Heart left ventricle (tissue), 16 donors: ENCODE measurements at regions not wholly inside any gene's neighbourhood (a gene's known extent, or its start where the extent isn't known, plus 50 kb on each side); places are given as distances from the start of the nearest gene placed in this dataset.

Source experiments
- ATAC-seq, 4 donors: fragments of 200-7000 bp; cut with Tn5 transposase; one replicate each; pipeline ENCODE4 v1.9.1; 2020 to 2022; ENCODE audit warnings: moderate library complexity in 4 of 4, mild to moderate bottlenecking in 3 of 4, moderate number of reproducible peaks in 1 of 4
- DNase-seq, 5 donors: peaks; one replicate each; pipeline ENCODE4 v3.0.0-alpha.2; 2020
- H3K27ac ChIP-seq, 12 donors: fragments of 200-600 bp; sonication (generic) in 4 of 12; one replicate each; pipeline versions ENCODE4 v1.5.0 to v1.8.0; 2016 to 2022; ENCODE audit warnings: mild to moderate bottlenecking in 2 of 12
- H3K27me3 ChIP-seq, 9 donors: fragments of 200-600 bp; sonication (generic) in 2 of 9; one replicate each; pipeline versions ENCODE4 v1.5.1 to v1.8.0; 2016 to 2022; ENCODE audit warnings: mild to moderate bottlenecking in 3 of 9
- H3K36me3 ChIP-seq, 9 donors: fragments of 200-600 bp; sonication (generic) in 2 of 9; one replicate each; pipeline versions ENCODE4 v1.5.0 to v1.8.0; 2018 to 2022; ENCODE audit warnings: mild to moderate bottlenecking in 2 of 9
- H3K4me1 ChIP-seq, 12 donors: fragments of 200-600 bp; sonication (generic) in 4 of 12; one replicate each; pipeline versions ENCODE4 v1.5.0 to v1.8.0; 2016 to 2022; ENCODE audit warnings: mild to moderate bottlenecking in 3 of 12
- H3K4me3 ChIP-seq, 12 donors: fragments of 200-600 bp; sonication (generic) in 4 of 12; one replicate each; pipeline versions ENCODE4 v1.5.0 to v1.8.0; 2017 to 2022; ENCODE audit warnings: mild to moderate bottlenecking in 9 of 12, moderate library complexity in 4 of 12
- H3K9me3 ChIP-seq, 12 donors: fragments of 200-600 bp; sonication (generic) in 4 of 12; one replicate each; pipeline versions ENCODE4 v1.5.0 to v1.8.0; 2016 to 2022; ENCODE audit warnings: mild to moderate bottlenecking in 1 of 12
- CTCF ChIP-seq, 12 donors: fragments of 200-600 bp; sonication (generic) in 4 of 12; IDR thresholded peaks; one replicate each; pipeline versions ENCODE4 v1.5.0 to v1.8.0; 2018 to 2022; ENCODE audit warnings: antibody characterized with exemption in 12 of 12, mild to moderate bottlenecking in 5 of 12
- POLR2A ChIP-seq, 2 donors: fragments of 450-650 bp; IDR thresholded peaks; one replicate each; pipeline ENCODE4 v1.6.1; 2017; ENCODE audit warnings: antibody characterized with exemption in 2 of 2, mild to moderate bottlenecking in 2 of 2, moderate library complexity in 2 of 2
- WGBS, 4 donors: extraction: QIAGEN DNeasy Blood & Tissue Kit in 2 of 4; methylation state at CpG; one replicate each; pipeline versions ENCODE4 v1.1.5 to v1.1.7; 2013 to 2018; 5-methylcytosine and 5-hydroxymethylcytosine counted together
- intact Hi-C, 10 donors: fragments of 100-400 bp; cut with DNase I; formaldehyde crosslinking; loops; one replicate each; pipeline versions ENCODE4 v1.11.1 to v1.14.2; 2022
- donor health status: ischemic (EF 13 %, LVEDD 7.1; RV severe dilation, severe dysfunction).
- donor health status: healthy with polysubstance abuse.
- donor health status: DM: no; HTN: yes; CAD: no.
- donor health status: DM: no; HTN: no; CAD: no.
- donor health status: ischemic (EF 25% LVEDD 6.9; RV normal size, moderate dysfunction).
- donor health status: ischemic (EF 25% LVEDD 5.7; RV mildly dilated, moderate dysfunction).
- donor health status: healthy.
- donor health status: DM: yes; HTN: yes; CAD: no.
- donor health status: ischemic (EF 35%, LVEDD 5.7; RV mildly dilated, moderate dysfunction).
- donor health status: nonischemic (EF 11% LVEDD 7.7; RV severe dilation, severe dysfunction).
- donor health status: DM: yes; HTN: yes; CAD: no.
- donor health status: PGD.
- donor health status: ischemic (EF 29% LVEDD 5.4; RV normal size, mild dysfunction).
- donor health status: nonischemic (EF 23%, LVEDD 6.1; RV moderate dilation, normal function).

DNA sequence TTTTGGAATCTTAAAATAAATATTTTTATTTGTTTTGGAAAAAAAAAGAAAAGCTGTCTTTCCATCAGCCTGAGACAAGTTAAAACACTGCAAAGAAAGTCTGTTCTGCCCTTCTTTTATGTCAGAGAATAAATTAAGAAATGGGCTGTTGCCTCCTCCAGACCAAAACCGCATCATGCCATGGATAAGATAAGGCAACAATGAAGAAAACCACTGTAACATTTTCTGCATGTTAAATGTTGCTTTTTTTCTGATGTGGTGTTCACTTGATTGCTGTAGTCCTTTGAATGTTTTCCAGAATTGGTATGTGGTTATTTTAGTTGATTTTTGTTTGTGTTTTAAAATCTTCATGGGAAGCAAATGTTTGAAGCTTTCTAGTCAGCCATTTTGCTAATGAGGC is 319.2 kb upstream of the CNTN5 start:
- no peaks in the 10 kb centered on the region for H3K36me3 ChIP-seq
- H3K9me3 ChIP-seq: peaks cover 0 to 5% (median 0%) of the 10 kb centered on the region in 12 donors
- ATAC-seq (no peak), DNase-seq (no peak)
- no peaks in the 10 kb centered on the region for H3K4me1 ChIP-seq
- no peak overlapping the region for H3K4me3 ChIP-seq
- no peak overlapping the region for H3K27ac ChIP-seq
- WGBS, 4 donors: 63 to 72% (median 68%) methylated on average over 1 of the region's 1 CpG
- intact Hi-C loops: no loop called here
- H3K27me3 ChIP-seq: no peaks in the 10 kb centered on the region
- TF ChIP-seq POLR2A (IDR thresholded peaks at IDR 0.05): no peak
- TF ChIP-seq CTCF (IDR thresholded peaks at IDR 0.05): no peak

DNA sequence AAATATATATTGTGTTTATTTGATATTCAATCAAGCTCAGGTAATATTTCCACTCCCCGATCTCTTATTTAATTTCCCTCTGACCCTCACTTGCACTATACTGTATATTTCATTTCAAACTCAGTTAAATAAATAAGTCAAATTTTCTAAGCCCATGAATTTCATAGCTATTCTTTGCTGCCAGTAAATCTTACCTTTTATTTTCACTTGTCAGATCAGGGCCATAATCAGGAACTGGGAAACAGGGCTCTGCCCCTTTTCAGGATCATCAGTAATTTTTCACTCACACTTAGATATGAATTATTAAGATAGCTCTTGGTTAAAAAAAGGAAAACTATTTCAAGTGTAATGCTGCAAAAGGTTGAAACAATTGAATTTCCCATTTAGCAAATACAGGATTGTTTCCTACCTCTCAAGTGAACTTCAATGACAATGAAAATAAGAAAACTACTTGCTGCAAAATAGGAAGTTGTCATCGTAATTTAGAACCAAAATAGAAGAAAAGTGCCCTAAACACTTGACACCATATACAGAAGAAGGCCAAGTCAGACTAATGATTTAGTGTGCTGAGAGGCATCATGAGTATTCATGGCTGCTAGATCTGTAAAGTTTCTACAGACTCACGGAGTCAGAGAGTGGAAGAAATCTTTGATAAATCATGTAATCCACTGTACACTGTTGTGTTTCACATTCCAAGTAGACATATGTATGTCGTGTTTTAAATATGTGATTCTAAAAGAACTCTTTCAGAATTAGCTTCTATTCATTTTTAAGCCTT is 316.8 kb upstream of the CNTN5 start:
- 73 to 79% (median 76%) methylated on average over 4 of the region's 4 CpGs for WGBS, 4 donors
- no peaks in the 10 kb centered on the region for H3K36me3 ChIP-seq
- H3K9me3 ChIP-seq: peaks cover 0 to 5% (median 0%) of the 10 kb centered on the region in 12 donors
- no peak overlapping the region for H3K4me3 ChIP-seq
- intact Hi-C loops: no loop called here
- H3K4me1 ChIP-seq: no peaks in the 10 kb centered on the region
- no peaks in the 10 kb centered on the region for H3K27me3 ChIP-seq
- no peak for ATAC-seq
- DNase-seq: no peak
- TF ChIP-seq CTCF (IDR thresholded peaks at IDR 0.05): no peak
- no peak overlapping the region for H3K27ac ChIP-seq

- Histone ChIP-seq H3K4me1 (no peaks in the 10 kb centered on the region), H3K36me3 (no peaks in the 10 kb centered on the region), H3K4me3 (no peak overlapping the region), H3K27me3 (no peaks in the 10 kb centered on the region), H3K27ac (no peak overlapping the region), H3K9me3 (peaks cover 0 to 28% (median 2%) of the 10 kb centered on the region in 12 donors)
- ATAC-seq: no peak
- DNase-seq: no peak
- no peak for TF ChIP-seq POLR2A (IDR thresholded peaks at IDR 0.05)
- no peak for TF ChIP-seq CTCF (IDR thresholded peaks at IDR 0.05)
- intact Hi-C loops: no loop called here
Observed at GRCh38 chr11:98710026-98710425, 310.7 kb upstream of the CNTN5 start.

GRCh38 chr11:98710986-98711385 is 309.8 kb upstream of the CNTN5 start:
- ATAC-seq (no peak), DNase-seq (peak in 1 of 5 donors; percentile 24)
- Histone ChIP-seq H3K27me3 (no peaks in the 10 kb centered on the region), H3K27ac (no peak overlapping the region), H3K36me3 (no peaks in the 10 kb centered on the region), H3K9me3 (peaks cover 0 to 34% (median 2%) of the 10 kb centered on the region in 12 donors), H3K4me1 (no peaks in the 10 kb centered on the region), H3K4me3 (no peak overlapping the region)
- 49 to 58% (median 55%) methylated on average over 5 of the region's 5 CpGs for WGBS, 4 donors
- TF ChIP-seq POLR2A (IDR thresholded peaks at IDR 0.05) (no peak), CTCF (IDR thresholded peaks at IDR 0.05) (no peak)
- intact Hi-C loops: no loop called here
